H7 (cell line): ENCODE measurements at regions not wholly inside any gene's neighbourhood (a gene's known extent, or its start where the extent isn't known, plus 50 kb on each side); places are given as distances from the start of the nearest gene placed in this dataset.
"Not testable (repeated sequence)": the region's sequence is repeated elsewhere in the genome, so short reads cannot be mapped to it uniquely, and the experiment has no call there.

Experiments used
- DNase-seq: peaks from one replicate; pipeline ENCODE4 v3.0.0; 2012
- H3K27me3 ChIP-seq: 2 replicates; pipeline ENCODE4 v1.6.0; 2011; ENCODE audit warnings: mild to moderate bottlenecking, low read length; ENCODE audit not compliant: control insufficient read depth, insufficient read depth
- H3K36me3 ChIP-seq: replicated peaks from 2 replicates; pipeline ENCODE4 v1.5.1; 2011; ENCODE audit warnings: low read length; ENCODE audit not compliant: control insufficient read depth, insufficient read depth
- H3K4me3 ChIP-seq: 2 replicates; pipeline ENCODE4 v1.5.1; 2011; ENCODE audit warnings: low read depth, mild to moderate bottlenecking, control low read depth, low read length, moderate library complexity; ENCODE audit not compliant: insufficient read depth

DNA sequence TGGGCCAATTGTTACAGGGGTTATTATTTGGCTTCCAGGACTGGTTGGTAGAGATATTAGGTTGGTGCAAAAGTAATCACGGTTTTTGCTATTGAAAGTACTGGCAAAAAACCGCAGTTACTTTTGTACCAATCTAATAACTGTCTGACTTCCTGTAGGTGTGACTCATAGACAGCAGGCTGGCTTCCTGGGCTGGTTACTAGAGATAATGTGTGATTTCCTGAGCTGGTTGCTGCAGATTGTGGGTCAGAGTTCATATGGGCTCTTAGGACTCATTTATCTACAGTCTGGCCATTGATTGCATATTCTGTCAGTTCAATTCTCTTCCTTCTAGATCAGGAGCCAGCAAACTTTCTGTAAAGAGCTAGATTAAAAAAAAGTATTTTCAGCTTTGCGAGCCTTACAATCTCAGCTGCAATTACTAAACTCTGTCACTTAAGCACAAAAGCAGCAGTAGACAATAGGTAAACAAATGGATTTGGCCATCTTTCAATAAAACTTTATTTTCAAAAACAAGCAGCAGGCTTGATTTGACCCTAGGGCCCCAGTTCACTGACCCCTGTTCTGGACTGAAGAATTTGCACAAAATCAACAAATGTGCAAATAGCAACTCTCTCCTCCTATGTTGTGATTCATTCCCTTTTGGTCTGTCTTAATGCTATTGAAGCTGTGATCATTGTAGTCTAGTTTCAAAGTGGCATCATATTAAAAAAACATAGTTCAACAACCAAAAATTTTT, 50.8 kb upstream of the BOD1L1 start:
- no peak for DNase-seq
- Histone ChIP-seq H3K4me3 (no peak overlapping the region), H3K36me3 (no peaks in the 10 kb centered on the region), H3K27me3 (no peaks in the 10 kb centered on the region)

DNA sequence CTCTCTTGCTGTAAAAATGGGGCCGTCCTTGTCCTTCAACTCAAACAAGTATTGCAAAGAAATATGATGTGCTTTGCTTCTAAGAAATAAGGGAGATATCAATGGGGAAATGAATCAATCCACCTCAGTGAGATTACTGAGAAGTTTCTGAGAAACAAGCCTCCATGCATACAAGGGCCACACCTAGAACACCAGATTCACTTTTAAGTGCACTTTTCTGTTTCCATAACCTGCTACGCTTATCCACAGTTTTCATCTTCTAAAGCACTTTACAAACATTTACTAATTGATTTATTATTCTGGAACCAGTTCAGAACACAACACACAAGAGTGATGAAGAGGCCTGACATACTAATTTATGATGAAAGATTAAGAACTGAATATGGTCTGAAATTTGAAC, 54.0 kb upstream of the BOD1L1 start:
- Histone ChIP-seq H3K4me3 (no peak overlapping the region), H3K36me3 (no peaks in the 10 kb centered on the region), H3K27me3 (no peaks in the 10 kb centered on the region)
- DNase-seq = no peak

DNA sequence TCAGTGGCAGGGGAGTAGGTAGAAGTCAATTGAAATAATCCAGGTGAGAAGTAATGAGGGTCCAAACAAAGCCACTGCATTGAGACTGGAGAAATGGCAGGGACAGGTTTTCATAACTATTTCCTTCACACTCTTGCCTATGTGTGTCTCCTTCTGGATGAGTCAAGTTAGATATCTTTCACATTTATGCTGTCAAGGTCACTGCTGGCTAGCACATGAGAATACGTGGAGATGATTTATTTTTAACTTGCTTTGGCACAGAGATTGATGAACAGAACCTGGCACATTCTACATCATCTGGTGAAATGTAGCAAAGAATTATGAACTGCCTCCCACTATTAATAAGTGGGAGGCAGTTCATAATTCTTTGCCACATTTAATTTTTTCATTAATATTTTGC, 66.7 kb upstream of the BOD1L1 start:
- no peak for DNase-seq
- no peaks in the 10 kb centered on the region for H3K36me3 ChIP-seq
- no peak overlapping the region for H3K4me3 ChIP-seq
- no peaks in the 10 kb centered on the region for H3K27me3 ChIP-seq

DNA sequence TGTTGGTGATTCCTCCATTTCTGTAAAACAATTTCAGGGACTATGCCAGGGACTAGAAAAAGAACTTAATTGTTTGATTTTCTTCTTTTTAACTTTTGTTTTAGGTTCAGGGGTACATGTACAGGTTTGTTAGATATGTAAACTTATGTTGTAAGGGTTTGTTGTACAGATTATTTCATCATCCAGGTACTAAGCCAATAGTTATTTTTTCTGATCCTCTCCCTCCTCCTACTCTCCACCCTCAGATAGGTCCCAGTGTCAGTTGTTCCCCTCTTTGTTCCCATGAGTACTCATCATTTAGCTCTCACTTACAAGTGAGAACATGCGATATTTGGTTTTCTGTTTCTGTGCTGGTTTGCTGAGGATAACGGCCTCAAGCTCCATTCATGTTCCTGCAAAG, 70.8 kb upstream of the BOD1L1 start:
- DNase-seq = no peak
- no peak overlapping the region for H3K4me3 ChIP-seq

DNA sequence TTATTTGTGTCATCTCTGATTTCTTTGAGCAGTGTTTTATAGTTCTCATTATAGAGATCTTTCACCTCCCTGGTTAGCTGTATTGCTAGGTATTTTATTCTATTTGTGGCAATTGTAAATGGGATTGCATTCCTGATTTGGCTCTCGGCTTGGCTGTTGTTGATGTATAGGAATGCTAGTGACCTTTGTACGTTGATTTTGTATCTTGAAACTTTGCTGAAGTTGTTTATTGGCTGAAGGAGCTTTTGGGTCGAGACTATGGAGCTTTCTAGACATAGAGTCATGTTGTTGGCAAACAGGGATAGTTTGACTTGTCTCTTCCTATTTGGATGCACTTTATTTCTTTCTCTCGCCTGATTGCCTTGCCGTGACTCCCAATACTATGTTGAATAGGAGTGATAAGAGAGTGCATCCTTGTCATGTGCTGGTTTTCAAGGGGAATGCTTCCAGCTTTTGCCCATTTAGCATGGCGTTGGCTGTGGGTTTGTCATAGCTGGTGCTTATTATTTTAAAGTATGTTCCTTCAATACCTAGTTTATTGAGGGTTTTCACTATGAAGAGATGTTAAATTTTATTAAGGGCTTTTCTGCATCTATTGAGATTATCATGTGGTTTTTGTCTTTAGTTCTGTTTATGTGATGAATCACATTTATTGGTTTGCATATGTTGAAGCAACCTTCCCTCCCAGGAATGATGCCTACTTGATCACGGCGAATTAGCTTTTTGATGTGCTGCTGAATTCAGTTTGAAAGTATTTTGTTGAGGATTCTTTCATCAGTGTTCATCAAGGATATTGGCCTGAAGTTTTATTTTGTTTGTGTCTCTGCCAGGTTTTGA, 72.7 kb upstream of the BOD1L1 start:
- Histone ChIP-seq H3K27me3 (no peaks in the 10 kb centered on the region), H3K4me3 (no peak overlapping the region), H3K36me3 (no peaks in the 10 kb centered on the region)
- no peak for DNase-seq

More for the DNA sequence above, 70.8 kb upstream of the BOD1L1 start:
- Histone ChIP-seq H3K27me3 (no peaks in the 10 kb centered on the region), H3K36me3 (no peaks in the 10 kb centered on the region)

DNA sequence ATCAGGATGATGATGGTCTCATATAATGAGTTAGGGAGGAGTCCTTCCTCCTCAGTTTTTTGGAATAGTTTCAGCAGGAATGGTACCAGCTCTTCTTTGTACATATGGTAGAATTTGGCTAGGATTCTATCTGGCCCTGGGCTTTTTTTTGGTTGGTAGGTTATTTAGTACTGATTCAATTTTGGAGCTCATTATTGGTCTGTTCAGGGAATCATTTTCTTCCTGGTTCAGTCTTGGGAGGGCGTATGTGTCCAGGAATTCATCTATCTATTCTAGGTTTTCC, 73.3 kb upstream of the BOD1L1 start:
- H3K27me3 ChIP-seq, H3K36me3 ChIP-seq, H3K4me3 ChIP-seq, DNase-seq: not testable (repeated sequence)

DNA sequence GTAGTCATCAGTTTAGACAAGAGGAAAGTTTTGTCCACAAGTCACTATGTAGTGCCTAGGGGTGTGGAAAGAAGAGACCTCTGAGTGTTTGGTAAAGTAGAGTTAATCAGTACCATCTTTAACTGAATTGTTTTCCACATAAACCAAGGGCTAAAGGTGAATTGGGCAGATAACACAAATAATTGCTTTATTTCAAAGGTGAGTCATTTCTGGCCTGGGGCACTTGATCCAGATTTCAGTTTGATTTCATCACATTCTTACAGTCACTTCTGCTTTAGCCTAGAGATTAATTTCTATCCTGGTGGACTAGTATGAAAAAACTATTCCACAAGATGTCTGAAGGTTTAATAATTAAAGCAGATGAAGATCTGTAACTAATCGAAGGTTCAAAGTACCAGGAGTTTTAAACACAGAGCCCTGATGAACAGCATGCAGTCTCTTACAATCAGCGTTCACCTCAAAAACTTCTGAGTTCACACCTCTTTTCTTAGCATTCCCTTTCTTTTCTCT, 74.5 kb upstream of the BOD1L1 start:
- H3K4me3 ChIP-seq = no peak overlapping the region
- no peaks in the 10 kb centered on the region for H3K36me3 ChIP-seq
- no peaks in the 10 kb centered on the region for H3K27me3 ChIP-seq
- no peak for DNase-seq

DNA sequence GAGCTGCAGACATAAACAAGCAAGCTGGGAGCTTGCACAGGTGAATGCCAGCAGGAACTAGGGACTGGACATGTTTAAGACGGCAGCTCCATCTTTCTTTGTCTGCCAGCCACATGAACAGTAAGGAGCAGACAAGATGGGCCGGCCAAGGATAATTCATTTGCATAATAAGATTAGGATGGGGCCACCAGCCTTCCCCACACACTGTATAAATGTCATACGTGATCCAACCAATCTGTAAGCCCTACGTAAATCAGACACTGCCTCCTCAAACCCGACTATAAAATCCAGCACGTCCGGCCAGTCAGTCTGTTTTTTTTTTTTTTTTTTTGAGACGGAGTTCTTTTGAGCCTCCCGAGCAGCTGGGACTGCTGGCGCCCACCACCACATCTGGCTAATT, 75.6 kb upstream of the BOD1L1 start:
- no peak for DNase-seq
- H3K4me3 ChIP-seq = no peak overlapping the region
- no peaks in the 10 kb centered on the region for H3K27me3 ChIP-seq
- no peaks in the 10 kb centered on the region for H3K36me3 ChIP-seq

DNA sequence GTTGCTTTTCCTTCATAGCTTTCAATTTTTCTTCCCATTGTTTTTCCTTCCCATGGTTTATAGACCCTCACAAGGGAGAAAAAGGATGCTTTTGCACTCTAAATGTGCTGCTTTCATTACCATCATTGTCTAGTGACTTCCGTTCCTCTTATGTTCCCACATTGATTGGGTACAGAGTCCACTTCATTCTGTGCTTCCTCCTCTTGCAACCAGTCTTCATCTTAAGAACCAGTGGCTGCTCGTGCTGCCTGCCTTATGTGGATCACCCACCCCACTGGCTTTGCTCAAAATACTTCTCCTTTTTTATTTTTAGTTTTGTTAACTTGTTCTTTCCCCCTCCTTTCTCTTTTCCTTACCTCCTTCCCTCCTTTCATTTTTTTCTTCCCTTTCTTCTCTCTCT, 76.5 kb upstream of the BOD1L1 start:
- Histone ChIP-seq H3K4me3 (no peak overlapping the region), H3K36me3 (no peaks in the 10 kb centered on the region), H3K27me3 (no peaks in the 10 kb centered on the region)
- no peak for DNase-seq

DNA sequence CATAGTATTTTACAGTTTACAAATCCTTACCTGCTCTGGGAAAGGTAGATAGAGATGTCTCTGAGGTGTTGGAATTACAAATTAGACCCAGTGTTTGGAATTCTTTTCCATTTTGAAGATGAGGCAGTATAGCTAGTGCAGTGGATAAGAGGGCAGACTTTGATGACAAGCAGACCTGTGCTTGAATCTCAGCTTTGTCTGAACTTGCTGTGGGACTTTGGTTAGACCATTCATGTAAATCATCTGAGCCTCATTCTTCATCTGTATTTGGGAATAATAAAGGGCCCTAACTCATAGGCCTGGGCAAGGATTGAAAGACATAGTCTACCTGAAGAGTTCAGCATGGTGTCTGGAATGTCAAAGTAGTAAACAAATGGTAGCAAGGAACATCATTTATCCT, 77.2 kb upstream of the BOD1L1 start:
- no peaks in the 10 kb centered on the region for H3K36me3 ChIP-seq
- H3K27me3 ChIP-seq = no peaks in the 10 kb centered on the region
- no peak for DNase-seq
- H3K4me3 ChIP-seq = no peak overlapping the region

DNA sequence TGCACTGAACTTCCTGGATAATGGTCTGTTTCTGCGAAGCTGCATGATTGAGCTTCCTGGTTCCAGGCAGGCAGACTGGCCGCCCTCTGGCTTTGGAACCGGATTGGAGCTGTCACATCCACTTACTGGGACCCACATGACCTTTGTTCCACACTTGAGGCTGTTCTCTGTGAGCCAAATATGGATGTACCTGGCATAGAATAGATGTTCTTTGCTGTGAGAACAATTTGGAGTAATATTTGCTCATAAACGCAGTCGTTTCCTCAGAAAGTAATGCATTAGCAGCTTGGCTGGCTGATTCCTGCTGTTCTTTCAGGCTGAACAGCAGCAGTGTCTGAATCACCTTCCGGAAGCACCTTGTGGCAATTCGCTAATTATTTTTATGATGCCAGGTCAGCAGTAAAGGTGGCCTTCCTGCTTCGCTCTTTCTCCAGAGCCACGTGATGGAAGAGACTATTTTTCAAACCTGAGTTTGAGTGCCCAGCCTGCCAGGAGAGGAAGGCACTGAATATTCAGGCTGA, 78.1 kb upstream of the BOD1L1 start:
- Histone ChIP-seq H3K36me3 (no peaks in the 10 kb centered on the region), H3K4me3 (no peak overlapping the region), H3K27me3 (no peaks in the 10 kb centered on the region)
- DNase-seq = peak; percentile 4

DNA sequence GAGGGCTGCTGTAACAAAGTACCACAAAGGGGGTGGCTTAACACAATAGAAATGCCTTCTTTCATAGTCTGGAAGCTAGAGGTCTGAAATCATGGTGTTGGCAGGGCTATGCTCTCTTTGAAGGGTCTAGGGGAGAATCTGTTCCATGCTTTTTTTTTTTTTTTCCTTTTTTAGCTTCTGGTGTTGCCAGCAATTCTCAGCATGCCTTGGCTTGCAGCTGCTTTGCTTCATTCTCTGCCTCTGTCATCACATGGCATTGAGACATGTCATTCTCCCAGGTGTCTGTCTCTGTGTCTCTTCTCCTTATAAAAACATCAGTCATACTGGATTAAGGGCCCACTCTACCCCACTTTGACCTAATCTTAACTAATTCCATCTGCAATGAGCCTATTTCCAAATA, 78.6 kb upstream of the BOD1L1 start:
- Histone ChIP-seq H3K27me3 (no peaks in the 10 kb centered on the region), H3K36me3 (no peaks in the 10 kb centered on the region), H3K4me3 (no peak overlapping the region)
- DNase-seq = no peak

DNA sequence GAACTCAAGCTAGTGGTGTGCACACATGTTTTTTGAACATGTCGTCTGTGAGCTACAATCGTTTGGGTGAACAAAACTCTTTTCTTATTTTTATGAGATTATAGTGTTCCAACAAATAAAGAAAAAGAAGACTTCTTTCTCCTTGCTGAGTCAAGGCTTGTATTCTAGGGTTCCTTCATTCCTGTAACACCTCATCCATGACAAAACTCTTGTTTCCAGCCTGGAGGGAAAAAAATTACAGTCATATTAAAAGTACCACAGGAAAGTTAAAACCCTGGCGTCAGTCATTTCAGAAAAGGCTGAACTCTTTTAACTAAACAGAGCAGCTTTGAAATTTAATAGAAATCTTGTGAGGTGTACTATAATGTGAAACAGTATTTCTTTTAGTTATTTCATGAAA, 79.2 kb upstream of the BOD1L1 start:
- Histone ChIP-seq H3K36me3 (no peaks in the 10 kb centered on the region), H3K4me3 (no peak overlapping the region), H3K27me3 (no peaks in the 10 kb centered on the region)
- no peak for DNase-seq

DNA sequence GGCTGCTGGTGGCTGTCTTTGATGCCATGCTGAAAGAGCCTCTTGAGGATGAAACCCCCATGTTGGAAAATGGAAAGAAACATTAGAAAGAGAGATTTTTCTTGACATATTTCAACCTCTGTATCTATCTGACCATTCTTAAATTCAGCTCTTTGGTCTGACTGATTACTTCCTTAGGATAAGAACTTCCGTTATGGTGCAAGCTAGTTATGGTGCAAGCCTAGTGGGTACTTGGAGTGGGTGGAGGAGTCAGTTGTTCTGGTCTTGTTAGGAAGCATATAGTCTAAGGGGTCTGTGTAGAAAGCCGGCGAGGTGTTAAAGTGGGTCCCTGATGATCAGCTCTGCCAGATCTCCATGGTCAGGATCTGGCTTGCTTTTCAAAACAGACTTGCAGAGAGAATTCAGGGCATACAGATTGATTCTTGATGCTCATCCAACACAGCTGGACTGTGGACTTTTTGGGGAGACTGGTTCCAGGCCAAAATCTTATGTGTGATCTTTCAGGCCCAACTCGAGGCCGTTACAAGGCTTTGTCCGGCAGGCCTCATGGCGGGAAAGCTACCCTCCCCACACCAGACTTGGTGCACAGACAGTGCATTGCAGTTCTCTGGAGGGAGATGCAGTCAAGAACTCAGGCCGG, 82.8 kb upstream of the BOD1L1 start:
- no peak overlapping the region for H3K4me3 ChIP-seq
- H3K36me3 ChIP-seq = no peaks in the 10 kb centered on the region
- no peaks in the 10 kb centered on the region for H3K27me3 ChIP-seq
- no peak for DNase-seq
